Large intestine (tissue), 3 donors: ENCODE measurements at regions not wholly inside any gene's neighbourhood (a gene's known extent, or its start where the extent isn't known, plus 50 kb on each side); places are given as distances from the start of the nearest gene placed in this dataset.

Experiments used
- DNase-seq, 2 donors: peaks; one replicate each; pipeline versions ENCODE4 v3.0.0 to v3.0.0-alpha.2; 2013
- H3K27ac ChIP-seq: one replicate; pipeline ENCODE4 v1.5.1; 2013; ENCODE audit warnings: low read length
- H3K27me3 ChIP-seq: 2 replicates; pipeline ENCODE4 v1.6.1; 2013; ENCODE audit warnings: low read length; ENCODE audit not compliant: control insufficient read depth, insufficient read depth
- H3K36me3 ChIP-seq: 2 replicates; pipeline ENCODE4 v1.6.1; 2013; ENCODE audit warnings: low read length; ENCODE audit not compliant: control insufficient read depth, insufficient read depth
- H3K4me1 ChIP-seq: one replicate; pipeline ENCODE4 v1.6.1; 2013; ENCODE audit warnings: low read length; ENCODE audit not compliant: control insufficient read depth, insufficient read depth
- H3K4me3 ChIP-seq: one replicate; pipeline ENCODE4 v1.5.1; 2013; ENCODE audit warnings: low read length
- H3K9me3 ChIP-seq: one replicate; pipeline ENCODE4 v1.6.1; 2013; ENCODE audit warnings: mild to moderate bottlenecking, low read depth, low read length, moderate library complexity; ENCODE audit not compliant: control insufficient read depth
- WGBS: methylation state at CpG from one replicate; pipeline ENCODE4 v1.1.5; 2013; ENCODE audit warnings: low lambda C conversion rate; ENCODE audit not compliant: insufficient coverage; 5-methylcytosine and 5-hydroxymethylcytosine counted together

DNA sequence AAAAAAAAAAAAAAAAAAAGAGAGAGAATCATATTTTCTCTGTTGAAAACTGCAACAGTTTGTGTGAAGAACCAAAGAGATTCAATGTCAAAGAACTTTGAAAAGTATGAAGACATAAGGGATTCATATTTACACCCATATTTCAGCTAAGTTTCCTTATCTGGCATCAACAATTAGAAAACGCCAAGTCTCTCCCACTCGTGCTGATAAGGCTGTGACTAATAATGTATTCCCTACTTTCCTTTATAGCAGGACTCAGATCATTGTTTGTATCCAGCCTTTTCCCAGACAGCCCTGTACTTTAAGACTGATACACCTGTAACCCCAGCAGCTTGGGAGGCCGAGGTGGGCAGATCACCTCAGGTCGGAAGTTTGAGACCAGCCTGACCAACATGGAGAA is 54.1 kb upstream of the STK32A start:
- WGBS = no CpG with 5 or more reads among the region's 4 CpGs
- H3K4me3 ChIP-seq = no peak overlapping the region
- DNase-seq = no peak
- H3K4me1 ChIP-seq = peaks cover 9% of the 10 kb centered on the region
- no peak overlapping the region for H3K27ac ChIP-seq
- no peaks in the 10 kb centered on the region for H3K9me3 ChIP-seq
- H3K36me3 ChIP-seq = no peaks in the 10 kb centered on the region
- no peaks in the 10 kb centered on the region for H3K27me3 ChIP-seq
